ENCODE measurements at regions not wholly inside any gene's neighbourhood (a gene's known extent, or its start where the extent isn't known, plus 50 kb on each side); places are given as distances from the start of the nearest gene placed in this dataset.

- TF ChIP-seq POLR2A (IDR thresholded peaks at IDR 0.05; ENCODE audit: low read depth, low read length), result no peak
- no peak for TF ChIP-seq POLR2AphosphoS5 (IDR thresholded peaks at IDR 0.05; ENCODE audit: low read depth, low read length)
Observed at GRCh38 chr14:103259184-103259583, 74.9 kb upstream of the EIF5 start.
